ENCODE measurements at regions not wholly inside any gene's neighbourhood (a gene's known extent, or its start where the extent isn't known, plus 50 kb on each side); places are given as distances from the start of the nearest gene placed in this dataset.

- TF ChIP-seq CTCF (IDR thresholded peaks at IDR 0.05; ENCODE audit: low read length) (no peak), EZH2 (IDR thresholded peaks at IDR 0.05; ENCODE audit: borderline replicate concordance, low read length) (no peak)
Measured at GRCh38 chr1:17891205-17892110, 136.3 kb downstream of the ACTL8 start.

All from OCI-LY1 (cell line).